ENCODE measurements at regions not wholly inside any gene's neighbourhood (a gene's known extent, or its start where the extent isn't known, plus 50 kb on each side); places are given as distances from the start of the nearest gene placed in this dataset.
A peak's percentile ranks its signal among the peaks of the same experiment; 100 is the strongest.
"Not testable (repeated sequence)": the region's sequence is repeated elsewhere in the genome, so short reads cannot be mapped to it uniquely, and the experiment has no call there.

GRCh38 chr1:80293818-80294217 lies 1287.3 kb upstream of the ADGRL4 start:
- DNase-seq (ENCODE audit: low spot score) = no peak

DNA sequence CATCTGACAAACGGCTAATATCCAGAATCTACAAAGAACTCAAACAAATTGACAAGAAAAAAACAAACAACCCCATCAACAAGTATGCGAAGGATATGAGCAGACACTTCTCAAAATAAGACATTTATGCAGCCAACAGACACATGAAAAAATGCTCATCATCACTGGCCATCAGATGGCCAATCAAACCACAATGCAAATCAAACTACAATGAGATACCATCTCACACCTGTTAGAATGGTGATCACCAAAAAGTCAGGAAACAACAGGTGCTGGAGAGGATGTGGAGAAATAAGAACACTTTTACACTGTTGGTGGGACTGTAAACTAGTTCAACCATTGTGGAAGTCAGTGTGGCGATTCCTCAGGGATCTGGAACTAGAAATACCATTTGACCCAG lies 1282.2 kb upstream of the ADGRL4 start:
- DNase-seq (ENCODE audit: low spot score) = not testable (repeated sequence)

- no peak for DNase-seq (ENCODE audit: low spot score)
These were observed 1276.0 kb upstream of the ADGRL4 start for GRCh38 chr1:80282536-80282935.

DNA sequence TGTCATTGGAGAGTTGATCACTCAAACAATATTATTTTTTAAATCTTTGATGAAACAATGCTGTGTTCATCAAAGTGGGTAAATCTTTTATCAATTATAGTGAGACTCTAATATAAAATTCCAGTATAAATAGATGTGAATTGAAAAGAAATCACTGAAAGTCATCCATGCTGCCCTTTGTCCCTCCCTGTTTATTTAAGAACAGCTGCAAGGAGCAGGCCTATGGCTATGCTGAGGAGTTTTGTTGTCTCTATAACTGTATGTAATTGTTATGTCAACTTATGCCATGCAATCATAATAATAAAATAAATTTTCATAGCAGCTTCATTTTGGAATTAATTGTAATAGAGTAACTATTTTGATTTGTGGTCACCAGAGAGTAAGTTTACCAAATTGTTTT lies 1272.4 kb upstream of the ADGRL4 start:
- DNase-seq (ENCODE audit: low spot score) = no peak

DNA sequence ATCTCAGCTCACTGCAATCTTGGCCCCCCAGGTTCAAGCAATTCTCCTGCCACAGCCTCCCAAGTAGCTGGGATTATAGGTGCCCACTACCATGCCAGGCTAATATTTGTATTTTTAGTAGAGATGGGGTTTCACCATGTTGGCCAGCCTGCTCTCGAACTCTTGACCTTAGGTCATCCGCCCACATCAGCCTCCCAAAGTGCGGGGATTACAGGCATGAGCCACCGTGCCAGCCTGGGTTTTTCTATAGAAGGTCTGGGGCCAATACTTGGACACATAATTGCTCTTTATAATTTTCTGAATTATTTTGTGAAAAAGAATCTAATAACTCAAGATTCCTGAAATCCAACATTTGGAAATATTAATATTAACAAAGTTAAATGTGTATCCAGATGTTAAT lies 1267.7 kb upstream of the ADGRL4 start:
- no peak for DNase-seq (ENCODE audit: low spot score)

GRCh38 chr1:80272495-80272894 lies 1266.0 kb upstream of the ADGRL4 start:
- DNase-seq (ENCODE audit: low spot score) = no peak

DNA sequence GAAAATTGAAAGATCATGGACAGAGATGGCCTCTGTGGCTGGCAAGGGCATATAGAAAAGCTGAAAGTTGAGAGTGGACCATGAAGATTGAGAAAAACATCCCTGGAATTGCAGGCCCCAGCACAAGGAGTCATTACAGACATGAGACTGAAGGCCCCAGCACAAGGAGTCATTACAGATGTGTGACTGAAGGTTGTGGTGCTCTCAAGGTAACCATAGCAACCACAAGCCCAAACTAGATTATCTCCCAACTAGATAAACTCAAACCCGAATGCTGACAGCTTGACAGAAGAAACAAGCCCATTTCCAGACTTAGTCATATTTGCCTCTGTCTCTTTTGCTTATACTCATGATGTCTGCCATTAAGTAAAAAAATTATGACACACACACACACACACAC lies 1252.1 kb upstream of the ADGRL4 start:
- DNase-seq (ENCODE audit: low spot score) = no peak

- no peak for DNase-seq (ENCODE audit: low spot score)
These were observed 1245.1 kb upstream of the ADGRL4 start for GRCh38 chr1:80251591-80251990.

DNA sequence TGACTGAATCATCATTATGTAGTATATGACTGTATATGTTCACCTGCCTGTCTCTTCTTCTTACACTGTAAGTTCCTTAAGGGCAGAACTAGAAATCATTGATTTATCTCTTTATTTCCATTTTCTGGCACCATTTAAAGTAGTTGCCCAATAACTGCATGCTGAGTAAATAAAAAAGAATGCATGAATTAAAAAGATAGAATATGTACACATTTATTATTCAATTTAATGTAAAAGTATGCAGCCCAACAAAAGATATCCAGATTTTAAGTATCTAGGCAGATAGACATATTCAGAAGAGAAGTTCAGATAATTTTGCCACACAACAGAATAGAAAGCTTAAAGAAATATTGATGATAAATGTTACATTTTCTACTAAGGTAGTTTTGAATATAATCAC lies 1244.6 kb upstream of the ADGRL4 start:
- DNase-seq (ENCODE audit: low spot score) = no peak

DNA sequence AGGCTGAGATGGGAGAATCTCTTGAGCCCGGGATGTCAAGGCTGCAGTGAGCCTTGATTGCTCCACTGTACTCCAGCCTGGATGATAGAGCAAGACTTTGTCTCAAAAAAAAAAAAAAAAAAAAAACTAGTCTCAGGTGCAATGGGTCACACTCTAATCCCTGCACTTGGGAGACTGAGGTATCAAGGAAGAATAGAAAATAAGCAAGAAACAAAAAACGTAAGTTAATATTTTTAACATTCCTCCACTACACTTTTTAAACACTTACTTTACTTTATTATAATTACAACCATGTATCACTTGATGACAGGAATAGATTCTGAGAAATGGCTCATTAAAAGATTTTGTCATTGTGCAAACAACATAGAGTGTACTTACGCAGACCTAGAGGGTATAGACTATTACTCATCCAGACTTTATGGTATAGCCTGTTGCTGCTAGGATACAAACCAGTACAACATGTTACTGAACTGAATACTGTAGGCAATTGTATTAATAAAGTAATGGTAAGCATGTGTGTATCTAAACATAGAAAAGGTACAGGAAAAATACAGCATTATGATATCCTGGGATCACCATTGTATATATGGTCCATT lies 1244.1 kb upstream of the ADGRL4 start:
- DNase-seq (ENCODE audit: low spot score) = no peak

GRCh38 chr1:80249699-80250098 lies 1243.2 kb upstream of the ADGRL4 start:
- DNase-seq (ENCODE audit: low spot score) = no peak

DNA sequence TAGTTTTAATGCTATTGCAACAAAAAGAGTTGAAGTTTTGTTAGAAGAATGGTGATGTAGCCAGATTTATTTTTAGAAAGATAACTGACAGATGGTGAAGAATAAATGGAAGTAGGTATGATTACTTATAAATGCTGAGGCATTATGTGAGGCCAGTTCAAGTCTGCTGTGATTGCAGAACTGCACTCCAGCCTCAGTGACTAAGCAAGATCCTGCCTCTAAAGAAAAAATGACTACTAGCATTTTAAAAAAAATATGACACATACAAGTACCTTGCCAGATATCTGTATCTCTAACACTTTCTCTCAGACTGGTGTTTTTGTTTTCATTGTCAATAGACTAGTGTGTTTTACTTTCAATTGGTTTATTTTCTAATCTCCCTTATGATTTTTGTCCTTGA lies 1242.4 kb upstream of the ADGRL4 start:
- peak; percentile 2 for DNase-seq (ENCODE audit: low spot score)

GRCh38 chr1:80245813-80246212 lies 1239.3 kb upstream of the ADGRL4 start:
- no peak for DNase-seq (ENCODE audit: low spot score)

DNA sequence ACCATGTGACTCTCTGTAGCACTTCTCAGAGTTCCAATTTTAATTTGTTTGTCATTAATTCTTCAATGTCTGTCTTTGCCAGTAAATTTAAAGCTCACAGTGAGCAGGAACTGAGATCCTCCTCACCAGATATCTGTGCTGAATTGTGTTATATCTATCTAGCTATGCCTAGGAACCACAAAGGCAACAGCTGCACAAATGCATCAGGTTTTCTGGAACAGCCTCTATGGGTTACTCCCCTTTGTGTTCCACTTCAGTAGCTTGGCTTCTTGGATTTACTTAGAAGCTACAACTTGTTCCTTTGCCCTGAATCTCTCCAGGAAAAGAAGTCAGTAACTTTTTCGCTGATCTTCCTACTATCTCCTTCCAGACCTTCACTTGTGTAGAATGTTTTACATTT lies 1237.8 kb upstream of the ADGRL4 start:
- DNase-seq (ENCODE audit: low spot score) = no peak

GRCh38 chr1:80241566-80241965 lies 1235.0 kb upstream of the ADGRL4 start:
- no peak for DNase-seq (ENCODE audit: low spot score)

GRCh38 chr1:80225510-80225909 lies 1219.0 kb upstream of the ADGRL4 start:
- DNase-seq (ENCODE audit: low spot score) = no peak

DNA sequence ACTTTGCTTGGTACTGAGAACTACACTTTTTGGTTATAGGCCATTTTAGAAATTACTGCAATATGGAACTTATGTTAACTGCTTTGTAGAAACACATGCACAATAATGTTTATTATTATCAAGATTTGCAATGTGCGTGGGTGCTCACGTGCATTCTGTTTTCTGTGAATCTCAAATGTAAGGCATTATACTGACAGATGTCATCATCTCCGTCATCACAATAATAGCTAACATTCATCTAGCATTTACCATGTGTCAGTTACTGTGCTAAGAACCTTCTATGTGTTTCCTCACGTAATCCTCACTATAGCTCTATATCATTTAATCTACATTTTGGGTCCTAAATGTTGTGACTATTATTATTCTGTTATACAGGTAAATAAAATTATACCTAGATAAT lies 1214.8 kb upstream of the ADGRL4 start:
- DNase-seq (ENCODE audit: low spot score) = no peak

DNA sequence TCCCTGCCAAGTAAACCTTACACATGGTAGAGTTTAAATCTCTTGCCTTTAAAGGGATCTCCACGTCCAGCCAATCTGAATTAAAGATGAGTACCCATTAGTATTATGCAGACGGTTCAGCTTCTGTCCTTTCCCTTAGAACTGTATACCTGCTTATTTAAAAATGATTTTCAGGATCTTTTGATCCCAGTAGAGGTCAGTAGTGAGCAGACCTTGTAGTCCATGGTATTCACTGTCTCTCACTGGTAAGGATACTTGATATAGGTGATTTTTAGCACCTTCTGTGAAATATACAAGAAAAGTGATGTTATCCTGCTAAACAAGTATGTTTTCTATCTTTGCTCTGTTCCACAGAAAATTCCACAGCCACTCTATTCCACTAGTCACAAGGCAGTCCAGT lies 1211.6 kb upstream of the ADGRL4 start:
- DNase-seq (ENCODE audit: low spot score) = peak; percentile 27

DNA sequence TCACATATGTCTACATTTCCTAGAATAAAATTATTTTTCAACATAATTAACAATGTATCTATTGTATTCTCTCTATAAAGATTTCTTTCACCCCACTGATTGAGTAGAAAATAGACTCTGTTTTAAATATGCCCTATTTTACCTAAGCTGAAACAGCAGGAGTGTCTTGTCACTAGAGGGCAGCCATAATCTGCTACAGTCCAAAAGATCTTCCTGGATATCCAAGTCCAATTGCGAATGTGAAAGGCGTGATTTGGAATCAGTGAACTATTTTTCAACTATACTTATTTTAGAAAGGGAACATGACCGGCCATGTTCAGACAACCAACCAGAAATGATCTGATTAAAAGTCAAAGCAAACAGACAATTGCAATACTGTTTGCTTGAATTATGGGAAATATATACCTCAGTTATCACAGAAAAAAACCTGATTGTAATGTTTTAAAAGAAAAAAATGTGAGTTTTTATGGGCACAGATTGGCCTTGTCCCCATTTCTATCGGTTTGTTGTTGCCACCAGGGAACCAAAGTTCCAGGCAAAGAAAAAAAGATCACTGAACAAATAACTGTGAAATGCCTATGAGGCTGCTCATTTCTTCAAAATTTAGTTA lies 1211.0 kb upstream of the ADGRL4 start:
- peak; percentile 54 for DNase-seq (ENCODE audit: low spot score)

GRCh38 chr1:80214888-80215540 lies 1208.5 kb upstream of the ADGRL4 start:
- no peak for DNase-seq (ENCODE audit: low spot score)

DNA sequence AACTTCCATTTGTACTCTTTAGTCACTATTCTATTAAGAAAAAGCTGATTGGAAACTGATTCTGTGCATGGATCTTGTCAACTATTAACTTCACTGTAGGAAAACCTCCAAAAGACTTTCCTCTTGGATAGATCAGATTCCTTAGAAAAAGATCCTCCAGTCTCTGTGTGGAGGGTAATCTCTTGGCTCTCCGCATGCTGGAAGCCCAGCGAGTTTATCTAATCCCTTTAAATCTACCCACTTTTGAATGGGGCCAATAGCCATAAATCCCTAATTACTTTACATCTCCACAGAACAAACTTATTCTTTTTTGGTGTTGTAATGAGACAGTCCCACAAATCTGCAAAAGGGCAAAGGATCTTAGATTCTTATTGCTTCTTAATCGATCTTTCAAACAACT lies 1206.4 kb upstream of the ADGRL4 start:
- no peak for DNase-seq (ENCODE audit: low spot score)

DNA sequence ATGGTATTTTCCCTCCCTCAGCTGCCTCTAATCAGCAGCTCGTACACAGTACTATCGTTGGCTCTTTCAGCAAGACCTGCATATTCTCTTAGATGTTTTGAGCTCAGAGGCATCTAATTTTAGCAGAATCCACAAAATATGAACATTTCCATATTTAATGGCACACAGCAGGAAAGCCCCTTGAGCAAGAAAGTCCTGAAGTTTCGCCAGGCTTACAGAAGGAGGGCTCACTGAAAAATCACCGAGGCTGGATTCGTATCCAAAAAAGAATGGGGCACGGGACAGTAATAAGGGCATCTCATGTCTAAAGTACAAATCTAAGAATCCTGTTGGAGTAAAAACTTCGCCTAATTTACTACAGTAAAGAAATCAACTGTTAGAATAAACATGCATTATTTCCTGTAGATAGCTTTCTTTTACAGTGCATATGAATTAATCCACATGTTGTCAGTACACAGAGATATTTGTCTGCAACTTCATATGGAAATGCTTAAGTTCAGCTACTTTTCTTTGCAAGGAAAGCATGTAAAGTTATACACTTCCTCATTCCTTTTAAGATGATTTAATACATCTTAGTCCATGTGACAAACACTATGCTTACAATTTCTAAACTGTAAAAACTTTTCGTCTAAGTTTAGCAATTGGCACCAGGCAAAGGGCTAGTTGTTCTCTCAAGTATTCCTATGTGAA lies 1205.3 kb upstream of the ADGRL4 start:
- DNase-seq (ENCODE audit: low spot score) = peak; percentile 15

- DNase-seq (ENCODE audit: low spot score) = no peak
These were observed 1195.6 kb upstream of the ADGRL4 start for GRCh38 chr1:80202118-80202517.
